ENCODE measurements at regions not wholly inside any gene's neighbourhood (a gene's known extent, or its start where the extent isn't known, plus 50 kb on each side); places are given as distances from the start of the nearest gene placed in this dataset.

DNA sequence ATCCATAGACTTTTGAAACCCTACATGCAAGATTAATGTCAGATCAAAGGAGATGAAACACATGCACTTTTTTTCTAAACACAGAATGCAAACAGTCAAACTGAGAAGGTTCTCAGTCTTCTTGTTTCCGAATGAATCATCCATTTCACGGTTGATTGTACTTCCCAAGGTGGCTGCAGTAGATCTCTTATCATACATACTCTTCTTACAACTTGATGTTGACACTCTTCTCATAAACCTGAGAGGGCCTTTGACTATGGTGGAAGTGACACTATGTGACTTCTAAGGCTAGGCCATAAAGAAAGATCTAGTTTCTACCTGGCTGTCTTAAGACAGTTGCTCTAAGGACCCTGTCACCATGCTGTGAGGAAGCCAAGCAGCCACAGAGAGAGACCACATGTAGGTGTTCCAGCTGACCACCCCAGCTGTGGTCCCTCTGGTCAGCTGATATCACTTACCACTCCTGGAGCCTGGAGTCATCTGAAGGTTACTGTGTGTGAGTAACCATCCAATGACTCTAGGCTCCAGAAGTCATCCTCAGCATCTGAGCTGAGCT is 67.2 kb upstream of the HMGA2 start:
- Histone ChIP-seq H3K9me3 (ENCODE audit: control insufficient read depth, low read length) (no peaks in the 10 kb centered on the region), H3K9ac (ENCODE audit: low read length) (no peak overlapping the region), H3K4me1 (ENCODE audit: control insufficient read depth, insufficient read depth, low read length) (no peaks in the 10 kb centered on the region), H3K4me3 (ENCODE audit: low read length) (no peak overlapping the region), H3K27me3 (ENCODE audit: control insufficient read depth, insufficient read depth, low read length) (peaks cover 7% of the 10 kb centered on the region), H3K36me3 (ENCODE audit: control insufficient read depth, insufficient read depth, low read length) (no peaks in the 10 kb centered on the region)

DNA sequence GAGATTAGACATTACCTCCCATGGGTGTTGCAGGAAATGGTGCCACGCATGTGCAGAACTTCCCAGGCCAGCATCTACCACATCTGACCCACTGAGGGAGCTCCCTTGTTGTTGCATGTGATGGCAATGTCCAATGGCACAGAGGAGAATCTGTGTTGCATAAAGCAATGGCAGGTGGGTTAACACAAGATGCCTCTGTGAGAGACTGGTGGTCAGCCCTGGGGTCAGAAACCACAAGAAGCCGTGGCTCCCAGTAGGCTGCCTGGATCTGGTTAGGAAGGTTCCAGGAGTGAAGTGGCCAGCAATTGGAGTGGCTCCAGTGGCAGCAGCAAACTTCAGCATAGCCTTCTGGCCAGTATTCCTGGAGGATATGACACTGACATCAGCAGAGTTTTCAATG is 65.9 kb upstream of the HMGA2 start:
- no peak overlapping the region for H3K4me3 ChIP-seq (ENCODE audit: low read length)
- no peaks in the 10 kb centered on the region for H3K9me3 ChIP-seq (ENCODE audit: control insufficient read depth, low read length)
- no peak overlapping the region for H3K9ac ChIP-seq (ENCODE audit: low read length)

DNA sequence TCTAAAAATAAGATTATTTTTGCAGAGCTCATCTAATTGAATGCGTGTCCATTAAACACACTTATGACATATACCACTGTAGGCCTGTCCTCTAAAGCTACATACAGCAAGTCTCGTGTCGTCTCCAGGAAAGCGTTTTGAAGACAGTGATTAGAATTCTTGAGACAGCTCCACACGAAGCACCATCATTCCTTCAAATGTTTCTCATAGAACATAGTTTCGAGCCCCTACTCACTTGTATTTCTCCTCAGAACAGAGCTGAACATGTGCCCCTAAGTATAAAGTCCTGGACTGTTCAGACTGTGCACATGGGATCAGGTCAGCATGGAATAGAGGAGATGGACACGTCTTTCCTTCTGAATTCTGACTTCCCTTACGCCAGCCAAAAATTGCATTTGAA is 64.5 kb upstream of the HMGA2 start:
- Histone ChIP-seq H3K27me3 (ENCODE audit: control insufficient read depth, insufficient read depth, low read length) (peaks cover 7% of the 10 kb centered on the region), H3K9ac (ENCODE audit: low read length) (no peak overlapping the region), H3K4me1 (ENCODE audit: control insufficient read depth, insufficient read depth, low read length) (no peaks in the 10 kb centered on the region), H3K36me3 (ENCODE audit: control insufficient read depth, insufficient read depth, low read length) (no peaks in the 10 kb centered on the region), H3K9me3 (ENCODE audit: control insufficient read depth, low read length) (no peaks in the 10 kb centered on the region), H3K4me3 (ENCODE audit: low read length) (no peak overlapping the region)

More for the DNA sequence above, 65.9 kb upstream of the HMGA2 start:
- Histone ChIP-seq H3K4me1 (ENCODE audit: control insufficient read depth, insufficient read depth, low read length) (no peaks in the 10 kb centered on the region), H3K36me3 (ENCODE audit: control insufficient read depth, insufficient read depth, low read length) (no peaks in the 10 kb centered on the region), H3K27me3 (ENCODE audit: control insufficient read depth, insufficient read depth, low read length) (peaks cover 7% of the 10 kb centered on the region)

DNA sequence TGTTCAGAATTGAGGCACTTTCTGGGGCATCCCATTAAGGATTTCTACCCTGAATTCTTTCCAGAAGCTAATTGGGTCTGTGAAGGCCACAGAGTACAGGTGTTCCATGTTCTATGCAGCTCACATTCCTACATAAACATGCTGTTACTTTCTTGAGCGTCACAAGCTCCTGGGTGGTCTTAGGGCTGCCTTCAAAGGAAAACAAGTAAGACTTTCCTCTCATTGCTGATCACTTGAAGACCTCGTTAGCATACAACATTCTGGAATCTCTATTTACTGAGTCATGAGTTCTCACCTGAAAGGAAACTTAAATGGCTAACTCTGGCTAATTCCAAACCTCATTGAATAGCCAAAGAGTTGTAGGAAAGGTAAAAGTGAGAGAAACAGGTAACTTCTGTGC is 63.0 kb upstream of the HMGA2 start:
- H3K9ac ChIP-seq (ENCODE audit: low read length): no peak overlapping the region
- H3K4me1 ChIP-seq (ENCODE audit: control insufficient read depth, insufficient read depth, low read length): no peaks in the 10 kb centered on the region
- no peaks in the 10 kb centered on the region for H3K9me3 ChIP-seq (ENCODE audit: control insufficient read depth, low read length)
- H3K4me3 ChIP-seq (ENCODE audit: low read length): no peak overlapping the region
- H3K27me3 ChIP-seq (ENCODE audit: control insufficient read depth, insufficient read depth, low read length): no peaks in the 10 kb centered on the region
- no peaks in the 10 kb centered on the region for H3K36me3 ChIP-seq (ENCODE audit: control insufficient read depth, insufficient read depth, low read length)

DNA sequence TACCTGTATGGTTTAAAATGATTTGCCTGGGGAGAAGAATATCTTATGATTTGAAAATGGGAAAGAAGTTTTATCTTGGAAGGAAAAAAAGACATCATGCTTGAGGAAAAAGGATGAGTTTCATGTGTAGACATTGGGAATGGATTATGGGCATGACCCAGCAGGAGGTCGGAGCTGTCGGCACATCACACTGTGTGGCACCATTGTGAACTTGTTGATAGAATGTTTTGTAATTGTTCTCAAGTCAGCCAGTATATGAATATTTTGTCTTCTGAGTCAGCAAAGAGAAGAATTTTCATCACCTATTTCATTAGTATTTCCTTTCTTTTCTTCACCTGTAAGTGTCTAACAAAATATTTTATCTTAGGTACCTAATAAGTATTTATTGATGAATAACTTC is 60.0 kb upstream of the HMGA2 start:
- no peak overlapping the region for H3K4me3 ChIP-seq (ENCODE audit: low read length)
- H3K4me1 ChIP-seq (ENCODE audit: control insufficient read depth, insufficient read depth, low read length): no peaks in the 10 kb centered on the region
- no peaks in the 10 kb centered on the region for H3K9me3 ChIP-seq (ENCODE audit: control insufficient read depth, low read length)
- no peak overlapping the region for H3K9ac ChIP-seq (ENCODE audit: low read length)
- H3K27me3 ChIP-seq (ENCODE audit: control insufficient read depth, insufficient read depth, low read length): no peaks in the 10 kb centered on the region
- no peaks in the 10 kb centered on the region for H3K36me3 ChIP-seq (ENCODE audit: control insufficient read depth, insufficient read depth, low read length)

DNA sequence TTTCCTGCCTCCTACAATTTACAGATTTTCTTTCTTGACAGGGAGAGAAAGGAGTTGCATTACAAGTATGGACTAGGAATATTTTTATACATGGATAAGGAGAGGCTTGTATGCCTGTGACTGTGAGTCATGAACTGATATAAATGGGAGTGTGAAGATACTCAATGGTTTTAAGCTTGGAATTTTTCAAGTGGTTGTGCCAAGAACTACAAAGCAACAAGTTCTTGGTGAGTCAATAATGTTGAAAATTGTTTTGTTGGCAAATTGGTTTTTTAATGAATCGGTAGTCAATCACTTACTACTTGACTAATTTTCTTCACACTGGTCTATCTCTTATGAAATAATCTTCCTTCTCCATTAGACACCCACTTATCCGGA is 58.9 kb upstream of the HMGA2 start:
- Histone ChIP-seq H3K9me3 (ENCODE audit: control insufficient read depth, low read length) (no peaks in the 10 kb centered on the region), H3K4me1 (ENCODE audit: control insufficient read depth, insufficient read depth, low read length) (no peaks in the 10 kb centered on the region), H3K36me3 (ENCODE audit: control insufficient read depth, insufficient read depth, low read length) (no peaks in the 10 kb centered on the region), H3K27me3 (ENCODE audit: control insufficient read depth, insufficient read depth, low read length) (no peaks in the 10 kb centered on the region), H3K9ac (ENCODE audit: low read length) (no peak overlapping the region), H3K4me3 (ENCODE audit: low read length) (no peak overlapping the region)

DNA sequence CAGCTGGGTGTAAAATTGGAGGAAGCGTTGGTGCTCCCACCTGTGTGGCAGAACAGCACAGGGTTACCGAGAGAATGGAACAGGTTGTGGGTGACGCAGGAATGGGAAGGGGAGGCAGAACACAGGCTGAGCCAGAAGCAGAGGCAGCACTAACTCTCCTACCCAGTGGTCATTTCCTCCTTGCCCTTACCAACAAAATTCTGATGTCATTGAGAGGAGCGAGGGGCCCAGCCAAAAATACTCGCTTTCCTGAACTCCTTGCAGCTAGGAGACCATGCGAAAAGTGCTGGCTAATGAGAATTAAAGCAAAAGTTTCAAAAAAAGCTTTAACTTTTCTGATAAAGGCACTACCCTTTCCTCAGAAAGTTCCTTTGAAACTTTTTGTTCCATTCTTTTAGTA is 54.4 kb upstream of the HMGA2 start:
- Histone ChIP-seq H3K9me3 (ENCODE audit: control insufficient read depth, low read length) (no peaks in the 10 kb centered on the region), H3K4me3 (ENCODE audit: low read length) (no peak overlapping the region), H3K36me3 (ENCODE audit: control insufficient read depth, insufficient read depth, low read length) (no peaks in the 10 kb centered on the region), H3K9ac (ENCODE audit: low read length) (no peak overlapping the region), H3K27me3 (ENCODE audit: control insufficient read depth, insufficient read depth, low read length) (no peaks in the 10 kb centered on the region), H3K4me1 (ENCODE audit: control insufficient read depth, insufficient read depth, low read length) (no peaks in the 10 kb centered on the region)
